ENCODE measurements at regions not wholly inside any gene's neighbourhood (a gene's known extent, or its start where the extent isn't known, plus 50 kb on each side); places are given as distances from the start of the nearest gene placed in this dataset.
"Not testable (repeated sequence)": the region's sequence is repeated elsewhere in the genome, so short reads cannot be mapped to it uniquely, and the experiment has no call there.

GRCh38 chr4:173475751-173476150 is 54.3 kb downstream of the HAND2 start:
- DNase-seq (ENCODE audit: low spot score) = no peak

GRCh38 chr4:173469622-173470021 is 60.4 kb downstream of the HAND2 start:
- DNase-seq (ENCODE audit: low spot score) = no peak

GRCh38 chr4:173468314-173468713 is 61.7 kb downstream of the HAND2 start:
- DNase-seq (ENCODE audit: low spot score) = no peak

GRCh38 chr4:173466101-173466500 is 63.9 kb downstream of the HAND2 start:
- no peak for DNase-seq (ENCODE audit: low spot score)

- DNase-seq (ENCODE audit: low spot score) = no peak
Observed at GRCh38 chr4:173464481-173464880, 65.5 kb downstream of the HAND2 start.

- no peak for DNase-seq (ENCODE audit: low spot score)
Observed at GRCh38 chr4:173463816-173464215, 64.9 kb upstream of the SCRG1 start.

GRCh38 chr4:173461170-173461569 is 62.3 kb upstream of the SCRG1 start:
- no peak for DNase-seq (ENCODE audit: low spot score)

- no peak for DNase-seq (ENCODE audit: low spot score)
Observed at GRCh38 chr4:173459857-173460256, 60.9 kb upstream of the SCRG1 start.

GRCh38 chr4:173457893-173458292 is 59.0 kb upstream of the SCRG1 start:
- no peak for DNase-seq (ENCODE audit: low spot score)

GRCh38 chr4:173451435-173451834 is 52.5 kb upstream of the SCRG1 start:
- not testable (repeated sequence) for DNase-seq (ENCODE audit: low spot score)

- DNase-seq (ENCODE audit: low spot score) = no peak
Observed at GRCh38 chr4:173450281-173450680, 51.4 kb upstream of the SCRG1 start.

- DNase-seq (ENCODE audit: low spot score) = no peak
Observed at GRCh38 chr4:173449380-173449717, 50.4 kb upstream of the SCRG1 start.

- peak; percentile 2 for DNase-seq (ENCODE audit: low spot score)
Observed at GRCh38 chr4:173448608-173449379, 49.9 kb upstream of the SCRG1 start.
